Omental fat pad (tissue), 3 donors: ENCODE measurements at regions not wholly inside any gene's neighbourhood (a gene's known extent, or its start where the extent isn't known, plus 50 kb on each side); places are given as distances from the start of the nearest gene placed in this dataset.
"Not testable (repeated sequence)": the region's sequence is repeated elsewhere in the genome, so short reads cannot be mapped to it uniquely, and the experiment has no call there.

Experiments
- ATAC-seq: fragments of 150-250 bp; one replicate; pipeline ENCODE4 v1.9.1; 2016; ENCODE audit warnings: mild to moderate bottlenecking, moderate library complexity; ENCODE audit not compliant: low FRiP score
- DNase-seq: peaks from one replicate; pipeline ENCODE4 v3.0.0-alpha.2; 2019; ENCODE audit warnings: low spot score
- TF ChIP-seq, protein P1 (sequence below), 3 donors: fragments of 450-650 bp; IDR thresholded peaks; one replicate each; pipeline ENCODE4 v1.5.1; 2016 to 2017; ENCODE audit warnings: antibody characterized with exemption in 3 of 3, mild to moderate bottlenecking in 3 of 3, moderate library complexity in 2 of 3

DNA sequence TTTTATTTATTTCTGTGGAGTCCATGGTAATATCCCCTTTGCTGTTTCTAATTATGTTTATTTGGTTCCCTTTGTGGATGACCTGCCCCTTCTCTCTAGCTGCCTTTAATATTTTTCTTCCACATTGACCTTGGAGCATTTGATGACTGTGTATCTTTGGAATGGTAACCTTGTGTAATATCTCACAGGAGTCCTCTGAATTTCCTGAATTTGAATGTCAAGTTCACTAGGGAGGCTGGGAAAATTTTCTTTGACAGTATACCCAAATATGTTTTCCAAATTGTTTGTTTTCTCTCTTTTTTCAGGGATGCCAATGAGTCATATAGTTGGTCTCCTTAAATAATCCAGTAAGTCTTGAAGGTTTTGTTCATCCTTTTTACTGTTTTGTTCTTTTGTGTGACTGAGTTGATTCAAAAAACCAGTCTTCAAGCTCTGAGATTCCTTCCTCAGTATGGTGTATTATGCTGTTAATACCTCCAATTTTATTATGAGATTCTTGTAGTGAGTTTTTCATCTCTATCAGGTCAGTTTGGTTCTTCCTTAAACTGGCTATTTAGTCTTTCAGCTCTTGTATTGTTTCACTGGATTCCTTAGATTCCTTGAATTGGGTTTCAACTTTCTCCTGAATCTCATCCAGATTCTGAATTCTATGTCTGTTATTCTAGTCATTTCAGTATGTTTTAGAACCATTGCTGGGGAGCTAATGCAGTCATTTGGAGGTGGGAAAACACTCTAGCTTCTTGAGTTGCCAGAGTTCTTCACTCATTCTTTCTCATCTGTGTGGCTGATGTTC is 349.0 kb upstream of the TARS1 start:
- ATAC-seq, result no peak
- TF ChIP-seq, protein P1, sequence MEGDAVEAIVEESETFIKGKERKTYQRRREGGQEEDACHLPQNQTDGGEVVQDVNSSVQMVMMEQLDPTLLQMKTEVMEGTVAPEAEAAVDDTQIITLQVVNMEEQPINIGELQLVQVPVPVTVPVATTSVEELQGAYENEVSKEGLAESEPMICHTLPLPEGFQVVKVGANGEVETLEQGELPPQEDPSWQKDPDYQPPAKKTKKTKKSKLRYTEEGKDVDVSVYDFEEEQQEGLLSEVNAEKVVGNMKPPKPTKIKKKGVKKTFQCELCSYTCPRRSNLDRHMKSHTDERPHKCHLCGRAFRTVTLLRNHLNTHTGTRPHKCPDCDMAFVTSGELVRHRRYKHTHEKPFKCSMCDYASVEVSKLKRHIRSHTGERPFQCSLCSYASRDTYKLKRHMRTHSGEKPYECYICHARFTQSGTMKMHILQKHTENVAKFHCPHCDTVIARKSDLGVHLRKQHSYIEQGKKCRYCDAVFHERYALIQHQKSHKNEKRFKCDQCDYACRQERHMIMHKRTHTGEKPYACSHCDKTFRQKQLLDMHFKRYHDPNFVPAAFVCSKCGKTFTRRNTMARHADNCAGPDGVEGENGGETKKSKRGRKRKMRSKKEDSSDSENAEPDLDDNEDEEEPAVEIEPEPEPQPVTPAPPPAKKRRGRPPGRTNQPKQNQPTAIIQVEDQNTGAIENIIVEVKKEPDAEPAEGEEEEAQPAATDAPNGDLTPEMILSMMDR (IDR thresholded peaks at IDR 0.05), result no peak
- DNase-seq, result no peak

GRCh38 chr5:33092719-33093118 is 348.0 kb upstream of the TARS1 start:
- DNase-seq (no peak), ATAC-seq (no peak)
- TF ChIP-seq, protein P1 (IDR thresholded peaks at IDR 0.05), result no peak

DNA sequence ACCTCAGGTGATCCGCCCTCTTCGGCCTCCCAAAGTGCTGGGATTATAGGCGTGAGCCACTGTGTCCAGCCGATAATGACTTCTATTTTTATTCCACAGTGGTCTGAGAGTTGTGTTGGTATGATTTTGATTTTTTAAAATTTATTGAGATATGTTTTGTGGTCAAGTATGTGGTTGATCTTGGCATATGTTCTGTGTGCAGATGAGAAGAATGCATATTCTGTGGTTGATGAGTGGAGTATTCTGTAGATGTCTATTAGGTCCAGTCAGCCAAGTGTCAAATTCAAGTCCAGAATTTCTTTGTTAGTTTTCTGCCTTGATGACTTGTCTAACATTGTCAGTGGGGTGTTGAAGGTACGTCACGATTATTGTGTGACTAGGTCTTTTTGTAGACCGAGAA is 338.2 kb upstream of the TARS1 start:
- TF ChIP-seq, protein P1 (IDR thresholded peaks at IDR 0.05), result no peak
- ATAC-seq, result no peak

DNA sequence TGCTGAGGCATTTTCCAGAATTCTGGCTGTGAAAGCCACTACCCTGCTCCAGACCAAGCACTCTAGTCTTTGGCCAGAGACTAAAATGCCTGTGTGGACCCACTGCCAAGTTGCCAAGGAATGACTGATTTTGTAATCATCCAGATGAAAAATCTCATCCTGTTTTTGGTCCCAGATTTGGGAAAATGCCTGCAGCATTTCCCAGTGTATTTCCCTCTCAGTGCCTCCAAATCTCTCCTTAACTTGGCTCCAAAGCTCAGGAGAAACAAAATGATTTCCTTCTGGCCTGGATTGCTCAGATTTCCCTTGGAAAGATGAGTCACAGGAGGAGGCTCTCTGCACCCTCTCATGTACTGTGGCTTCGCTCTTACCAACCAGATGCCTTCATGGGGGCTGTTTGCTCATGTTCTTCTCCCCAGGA is 335.2 kb upstream of the TARS1 start:
- DNase-seq, result no peak
- TF ChIP-seq, protein P1 (IDR thresholded peaks at IDR 0.05), result no peak
- no peak for ATAC-seq

More for the DNA sequence above, 338.2 kb upstream of the TARS1 start:
- DNase-seq, result no peak

DNA sequence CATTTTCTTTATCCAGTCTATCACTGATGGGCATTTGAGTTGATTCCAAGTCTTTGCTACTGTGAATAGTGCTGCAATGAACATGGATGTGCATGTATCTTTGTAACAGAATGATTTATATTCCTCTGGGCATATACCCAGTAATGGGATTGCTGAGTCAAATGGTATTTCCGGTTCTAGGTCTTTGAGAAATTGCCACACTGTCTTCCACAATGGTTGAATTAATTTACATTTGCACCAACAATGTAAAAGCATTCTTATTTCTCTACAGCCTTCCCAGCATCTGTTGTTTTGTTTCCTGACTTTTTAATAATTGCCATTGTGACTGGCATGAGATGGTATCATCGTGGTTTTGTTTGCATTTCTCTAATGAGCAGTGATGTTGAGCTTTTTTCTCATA is 330.3 kb upstream of the TARS1 start:
- not testable (repeated sequence) for ATAC-seq, DNase-seq

- TF ChIP-seq, protein P1 (IDR thresholded peaks at IDR 0.05), result no peak
- DNase-seq, result no peak
- ATAC-seq, result no peak
Observed at GRCh38 chr5:33114361-33114760, 326.4 kb upstream of the TARS1 start.

GRCh38 chr5:33115467-33115866 is 325.3 kb upstream of the TARS1 start:
- TF ChIP-seq, protein P1 (IDR thresholded peaks at IDR 0.05), result no peak
- ATAC-seq, result no peak
- DNase-seq, result no peak
